ENCODE measurements at regions not wholly inside any gene's neighbourhood (a gene's known extent, or its start where the extent isn't known, plus 50 kb on each side); places are given as distances from the start of the nearest gene placed in this dataset.

DNA sequence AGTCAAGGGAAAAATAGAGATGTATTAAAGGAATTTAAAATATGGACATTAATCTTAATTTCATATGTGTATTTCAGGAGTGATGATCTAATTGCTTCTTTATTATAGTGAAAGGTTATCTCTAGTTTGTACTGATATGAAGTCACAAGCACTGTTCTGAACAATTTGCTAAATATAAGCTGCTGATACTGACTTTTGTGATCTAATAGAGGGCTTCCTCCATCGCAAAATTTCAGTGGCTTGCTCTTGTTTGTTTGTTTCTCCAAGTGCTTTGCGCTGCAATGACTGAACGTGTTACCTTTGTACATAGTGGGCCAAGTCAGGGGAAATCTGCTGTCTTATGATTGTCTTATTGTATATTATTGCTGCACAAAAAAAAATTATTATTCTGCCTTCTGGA is 307.0 kb downstream of the KCNJ2 start:
- H3K4me1 ChIP-seq: no peaks in the 10 kb centered on the region
- 92% methylated on average over 3 of the region's 3 CpGs for WGBS
- H3K9me3 ChIP-seq: no peaks in the 10 kb centered on the region
- H3K4me3 ChIP-seq: no peak overlapping the region
- DNase-seq (ENCODE audit: low spot score in 2 of 2): no peak
- H3K27me3 ChIP-seq: no peaks in the 10 kb centered on the region
- TF ChIP-seq POLR2A (IDR thresholded peaks at IDR 0.05): no peak
- no peak for TF ChIP-seq EP300 (IDR thresholded peaks at IDR 0.05)
- TF ChIP-seq CTCF (IDR thresholded peaks at IDR 0.05): no peak
- TF ChIP-seq POLR2AphosphoS5 (IDR thresholded peaks at IDR 0.05): no peak
- no peak overlapping the region for H3K27ac ChIP-seq
- no peaks in the 10 kb centered on the region for H3K36me3 ChIP-seq

GRCh38 chr17:70478902-70479301 is 309.6 kb downstream of the KCNJ2 start:
- Histone ChIP-seq H3K27me3 (no peaks in the 10 kb centered on the region), H3K9me3 (peaks cover 5% of the 10 kb centered on the region), H3K4me3 (no peak overlapping the region), H3K4me1 (no peaks in the 10 kb centered on the region), H3K27ac (no peak overlapping the region), H3K36me3 (no peaks in the 10 kb centered on the region)
- WGBS: 58% methylated on average over 5 of the region's 5 CpGs
- DNase-seq (ENCODE audit: low spot score in 2 of 2): no peak
- TF ChIP-seq CTCF (IDR thresholded peaks at IDR 0.05) (no peak), EP300 (IDR thresholded peaks at IDR 0.05) (no peak), POLR2AphosphoS5 (IDR thresholded peaks at IDR 0.05) (no peak), POLR2A (IDR thresholded peaks at IDR 0.05) (no peak)

DNA sequence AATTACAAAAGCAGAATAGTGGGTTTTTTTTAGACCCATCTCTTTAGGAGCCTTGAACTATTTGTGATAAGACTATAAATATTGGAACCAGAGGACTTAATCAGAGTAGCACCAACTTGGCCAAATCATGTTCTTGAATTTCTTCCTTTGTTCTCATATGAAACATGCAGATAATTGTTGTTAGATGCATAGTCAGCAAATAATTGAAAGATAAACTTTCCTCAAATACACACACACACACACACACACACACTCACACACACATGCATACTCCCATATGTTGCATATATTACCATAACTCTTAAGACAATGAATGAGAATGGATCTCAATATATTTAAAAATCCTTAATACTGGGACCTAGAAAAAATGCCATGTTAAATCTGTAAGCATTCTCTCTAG is 310.4 kb downstream of the KCNJ2 start:
- Histone ChIP-seq H3K4me3 (no peak overlapping the region), H3K36me3 (no peaks in the 10 kb centered on the region), H3K4me1 (no peaks in the 10 kb centered on the region), H3K27ac (no peak overlapping the region), H3K9me3 (peaks cover 5% of the 10 kb centered on the region), H3K27me3 (no peaks in the 10 kb centered on the region)
- TF ChIP-seq POLR2AphosphoS5 (IDR thresholded peaks at IDR 0.05): no peak
- no peak for TF ChIP-seq POLR2A (IDR thresholded peaks at IDR 0.05)
- no peak for TF ChIP-seq EP300 (IDR thresholded peaks at IDR 0.05)
- no peak for TF ChIP-seq CTCF (IDR thresholded peaks at IDR 0.05)
- no peak for DNase-seq (ENCODE audit: low spot score in 2 of 2)

DNA sequence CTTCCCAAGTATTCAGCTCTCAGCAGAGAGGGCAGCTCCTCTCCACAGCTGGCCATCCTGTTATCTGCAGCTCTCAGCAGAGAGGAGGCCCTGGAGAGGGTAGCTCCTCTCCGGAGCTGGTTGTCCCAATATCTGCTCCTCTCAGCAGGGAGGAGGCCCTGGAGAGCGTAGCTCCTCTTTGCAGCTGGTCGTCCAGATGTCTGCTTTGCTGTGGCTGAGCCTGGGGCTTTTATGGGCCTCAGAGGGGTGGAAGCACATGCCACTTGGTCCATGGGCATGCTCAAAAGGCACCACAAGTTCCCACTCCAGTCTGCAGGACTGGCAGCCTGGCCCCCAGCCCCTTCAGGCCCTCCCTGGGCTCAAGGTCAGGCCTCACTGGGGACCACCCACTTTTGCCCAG is 314.3 kb downstream of the KCNJ2 start:
- H3K9me3 ChIP-seq: peaks cover 5% of the 10 kb centered on the region
- no peak for DNase-seq (ENCODE audit: low spot score in 2 of 2)
- no peaks in the 10 kb centered on the region for H3K27me3 ChIP-seq
- H3K27ac ChIP-seq: no peak overlapping the region
- TF ChIP-seq EP300 (IDR thresholded peaks at IDR 0.05): no peak
- no peak for TF ChIP-seq POLR2AphosphoS5 (IDR thresholded peaks at IDR 0.05)
- no peak for TF ChIP-seq CTCF (IDR thresholded peaks at IDR 0.05)
- TF ChIP-seq POLR2A (IDR thresholded peaks at IDR 0.05): no peak
- WGBS: no CpG with 5 or more reads among the region's 3 CpGs
- H3K4me3 ChIP-seq: no peak overlapping the region
- H3K36me3 ChIP-seq: no peaks in the 10 kb centered on the region
- no peaks in the 10 kb centered on the region for H3K4me1 ChIP-seq

DNA sequence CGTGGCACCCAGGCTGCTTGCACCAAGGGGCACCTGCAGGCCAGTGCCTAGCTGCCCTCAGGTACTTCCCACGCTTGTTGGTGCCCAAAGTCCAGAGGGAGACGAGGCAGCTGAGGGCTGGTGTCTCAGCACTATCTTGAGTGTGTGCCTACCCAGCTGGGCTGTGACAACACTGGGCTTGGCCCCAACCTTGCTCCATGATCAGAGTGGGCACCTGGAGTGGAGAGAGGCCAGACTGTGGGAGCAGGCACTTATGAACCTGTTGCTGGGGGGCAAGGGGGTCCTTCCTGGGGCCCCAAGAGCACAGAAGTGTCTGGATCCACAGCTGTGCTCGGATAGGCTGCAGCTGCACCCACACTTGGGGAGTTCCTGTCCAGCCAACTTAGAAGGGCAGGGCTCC is 314.7 kb downstream of the KCNJ2 start:
- Histone ChIP-seq H3K4me3 (no peak overlapping the region), H3K27ac (no peak overlapping the region), H3K4me1 (no peaks in the 10 kb centered on the region), H3K27me3 (no peaks in the 10 kb centered on the region), H3K9me3 (peaks cover 5% of the 10 kb centered on the region), H3K36me3 (no peaks in the 10 kb centered on the region)
- WGBS: 100% methylated on average over 1 of the region's 4 CpGs
- no peak for DNase-seq (ENCODE audit: low spot score in 2 of 2)
- TF ChIP-seq POLR2AphosphoS5 (IDR thresholded peaks at IDR 0.05) (no peak), EP300 (IDR thresholded peaks at IDR 0.05) (no peak), CTCF (IDR thresholded peaks at IDR 0.05) (no peak), POLR2A (IDR thresholded peaks at IDR 0.05) (no peak)
